ENCODE measurements at regions not wholly inside any gene's neighbourhood (a gene's known extent, or its start where the extent isn't known, plus 50 kb on each side); places are given as distances from the start of the nearest gene placed in this dataset.
"Not testable (repeated sequence)": the region's sequence is repeated elsewhere in the genome, so short reads cannot be mapped to it uniquely, and the experiment has no call there.

- DNase-seq (ENCODE audit: low read depth) = no peak
Measured at GRCh38 chr15:34651997-34652725, 68.7 kb upstream of the GOLGA8B start.

DNA sequence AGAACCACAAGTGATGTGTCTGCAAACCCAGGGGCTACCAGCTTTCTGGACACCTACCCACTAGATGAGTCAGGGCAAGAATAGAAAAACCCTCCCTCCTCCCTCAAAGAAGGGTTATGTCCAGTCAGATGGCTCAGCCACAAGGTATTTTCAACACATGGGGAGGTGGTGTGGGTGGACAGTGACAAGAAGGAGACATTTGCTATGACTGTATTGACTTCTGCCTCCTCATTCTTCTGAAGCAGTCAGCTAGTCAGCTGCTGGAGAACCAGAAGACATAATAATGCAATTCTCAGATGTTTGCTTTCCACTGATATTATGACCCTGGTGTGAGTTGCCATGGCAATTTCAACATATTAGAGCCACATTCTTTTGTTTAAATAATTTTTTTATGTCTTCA lies 66.7 kb upstream of the GOLGA8B start:
- peak; percentile 37 for DNase-seq (ENCODE audit: low read depth)

DNA sequence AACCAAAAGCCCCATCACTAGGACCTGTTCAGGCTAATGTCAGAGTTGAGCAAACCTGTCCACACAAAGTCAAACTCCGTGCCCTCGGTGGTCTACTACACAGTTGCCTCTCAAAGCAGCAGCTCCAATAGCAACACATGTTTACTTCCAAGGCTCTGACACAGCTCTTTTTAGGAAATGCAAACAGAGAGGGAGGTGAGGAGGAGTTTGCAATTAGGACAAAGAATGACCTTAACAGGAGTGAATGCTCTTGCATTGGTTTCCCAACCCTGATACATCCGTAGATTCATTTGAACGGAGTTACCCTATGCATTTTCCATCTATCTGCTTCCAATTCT lies 64.8 kb upstream of the GOLGA8B start:
- no peak for DNase-seq (ENCODE audit: low read depth)

DNA sequence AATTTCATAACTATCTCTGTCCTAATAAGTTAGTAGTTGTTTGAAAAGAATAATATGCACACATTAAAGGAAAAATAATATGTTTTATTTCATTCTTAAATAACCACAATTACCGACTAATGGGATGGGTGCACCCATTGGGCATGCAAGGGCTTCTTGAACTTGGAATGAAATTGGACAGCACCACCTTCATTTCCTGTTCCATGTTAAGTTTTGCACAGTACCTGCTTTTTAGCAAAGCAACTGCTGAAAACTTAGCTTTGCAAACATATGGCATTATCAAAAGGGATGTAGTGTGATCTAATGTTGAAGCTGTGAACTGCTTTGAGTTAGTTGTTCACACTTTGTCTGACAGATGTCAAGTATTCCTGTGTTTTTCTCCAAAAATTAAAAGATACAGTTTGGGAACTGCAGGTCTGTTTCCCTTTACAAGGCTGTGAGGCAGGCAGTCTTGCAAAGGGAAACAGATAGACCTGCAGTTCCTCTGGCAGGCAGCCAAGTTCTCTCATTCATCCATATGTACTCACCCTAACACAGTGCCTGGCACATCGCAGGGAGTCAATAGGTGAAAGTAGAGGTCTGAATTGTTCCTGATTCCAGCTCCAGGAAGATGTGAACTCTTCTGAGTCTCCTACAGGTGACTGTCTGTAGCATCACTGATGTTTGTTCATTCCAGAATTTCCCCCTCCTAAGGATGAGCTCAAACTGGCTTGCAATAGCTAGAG lies 64.3 kb upstream of the GOLGA8B start:
- no peak for DNase-seq (ENCODE audit: low read depth)

DNA sequence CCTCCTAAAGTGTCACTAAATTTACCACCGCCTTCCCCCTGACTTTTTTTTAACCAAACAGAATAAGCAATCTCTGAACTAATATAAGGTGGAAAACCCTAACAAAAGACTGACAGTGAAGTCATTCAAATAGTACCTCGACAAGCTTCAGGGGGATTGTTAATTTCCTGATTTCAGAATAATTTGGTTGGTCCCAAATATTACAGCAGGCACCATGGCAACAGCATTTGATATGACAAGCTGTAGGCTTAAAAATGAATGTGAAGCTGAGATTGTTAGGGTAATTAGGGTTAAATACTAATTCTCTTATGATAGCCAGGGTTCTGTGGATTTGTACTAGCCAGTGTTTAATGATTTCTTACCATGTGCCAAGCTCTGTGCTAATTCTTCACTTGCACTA lies 63.5 kb upstream of the GOLGA8B start:
- no peak for DNase-seq (ENCODE audit: low read depth)

- DNase-seq (ENCODE audit: low read depth) = no peak
Measured at GRCh38 chr15:34644851-34645250, 61.4 kb upstream of the GOLGA8B start.

DNA sequence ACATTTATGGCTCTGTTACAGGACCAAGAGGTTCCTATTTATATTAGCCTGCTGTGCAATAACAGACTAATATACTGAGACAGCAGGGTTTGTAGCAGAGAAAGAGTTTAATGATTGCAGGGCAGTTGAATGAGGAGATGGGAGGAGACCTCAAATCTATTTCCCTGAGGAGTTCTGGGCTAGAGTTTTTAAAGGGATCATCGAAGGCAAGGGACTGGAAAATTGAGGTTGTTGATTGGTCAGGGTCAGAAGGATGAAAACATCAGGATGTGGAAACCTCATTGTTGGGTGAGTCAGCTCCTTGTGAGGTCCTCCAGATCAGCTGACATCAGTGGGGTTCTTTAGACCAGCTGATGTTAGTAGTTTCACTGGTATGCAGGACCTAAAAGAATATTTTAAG lies 60.6 kb upstream of the GOLGA8B start:
- DNase-seq (ENCODE audit: low read depth) = peak; percentile 86

- DNase-seq (ENCODE audit: low read depth) = no peak
Measured at GRCh38 chr15:34642247-34642646, 58.8 kb upstream of the GOLGA8B start.

DNA sequence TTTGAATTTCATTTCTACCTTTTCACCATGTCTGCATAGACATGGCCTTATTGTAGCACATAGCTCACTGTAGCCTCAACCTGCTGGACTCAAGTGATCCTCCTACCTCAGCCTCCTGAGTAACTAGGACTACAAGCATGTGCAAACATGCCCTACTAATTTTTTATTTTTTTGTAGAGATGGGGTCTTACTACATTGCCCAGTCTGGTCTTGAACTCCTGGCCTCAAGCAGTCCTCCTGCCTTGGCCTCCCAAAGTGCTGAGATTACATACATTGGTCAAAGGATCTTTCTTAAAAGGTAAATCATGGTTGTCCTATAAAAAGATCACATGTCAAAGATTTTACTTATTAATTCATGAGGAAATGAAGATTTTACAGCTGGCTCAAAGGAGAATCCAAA lies 57.2 kb upstream of the GOLGA8B start:
- DNase-seq (ENCODE audit: low read depth) = no peak

DNA sequence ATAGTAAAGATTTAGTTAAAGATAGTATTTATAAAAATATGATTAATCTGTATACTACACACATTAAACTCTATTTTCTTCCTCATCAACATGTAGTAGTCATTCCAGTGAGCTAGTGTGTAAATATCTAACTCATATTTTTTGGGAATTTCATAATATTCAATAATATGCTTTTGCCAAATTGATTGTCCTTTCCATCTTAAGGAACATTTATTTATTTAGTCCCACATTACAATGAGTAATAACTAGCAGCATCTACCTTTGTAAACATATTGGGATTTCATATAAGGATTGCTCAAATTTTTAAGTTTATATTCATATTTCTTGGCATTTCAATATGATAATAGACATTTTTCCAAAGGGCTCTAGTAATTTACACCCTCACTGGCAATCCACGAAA lies 53.9 kb upstream of the GOLGA8B start:
- no peak for DNase-seq (ENCODE audit: low read depth)

- DNase-seq (ENCODE audit: low read depth) = not testable (repeated sequence)
Measured at GRCh38 chr15:34633602-34634001, 50.2 kb upstream of the GOLGA8B start.

Measured in HT1080 (cell line).